HEK293T (cell line): ENCODE measurements at regions not wholly inside any gene's neighbourhood (a gene's known extent, or its start where the extent isn't known, plus 50 kb on each side); places are given as distances from the start of the nearest gene placed in this dataset.
A peak's percentile ranks its signal among the peaks of the same experiment; 100 is the strongest.

ENCODE experiments used
- CTCF ChIA-PET: fragments of 350-600 bp; formaldehyde crosslinking; extraction: SDS; loops from one replicate; lab custom pipeline; 2021; ENCODE audit warnings: antibody characterized with exemption, inconsistent platforms; lab: Yijun Ruan, JAX
- POLR2A ChIA-PET: fragments of 350-600 bp; formaldehyde crosslinking; extraction: SDS; loops from one replicate; lab custom pipeline; 2020; ENCODE audit warnings: antibody characterized with exemption, inconsistent platforms; lab: Yijun Ruan, JAX
- DNase-seq: peaks from one replicate; pipeline ENCODE4 v3.0.0; 2012; ENCODE audit warnings: mixed read lengths; ENCODE audit errors: extremely low spot score
- ARNT ChIP-seq: fragments of 450-650 bp; IDR thresholded peaks from 2 replicates; pipeline ENCODE4 v1.6.1; 2017; ENCODE audit warnings: mild to moderate bottlenecking
- BHLHE40 ChIP-seq: fragments of 450-650 bp; IDR thresholded peaks from 2 replicates; pipeline ENCODE4 v1.6.1; 2016; ENCODE audit warnings: mild to moderate bottlenecking, moderate library complexity, borderline replicate concordance
- CTBP1 ChIP-seq: fragments of 450-650 bp; IDR thresholded peaks from 2 replicates; pipeline ENCODE4 v1.6.1; 2016; ENCODE audit warnings: borderline replicate concordance
- ELF4 ChIP-seq: fragments of 450-650 bp; IDR thresholded peaks from 2 replicates; pipeline ENCODE4 v1.6.1; 2017; ENCODE audit warnings: antibody characterized with exemption
- FOXA1 ChIP-seq: fragments of 450-650 bp; IDR thresholded peaks from 2 replicates; pipeline ENCODE4 v1.6.1; 2016; ENCODE audit warnings: mild to moderate bottlenecking
- FOXK2 ChIP-seq: fragments of 450-650 bp; IDR thresholded peaks from 2 replicates; pipeline ENCODE4 v1.6.1; 2016; ENCODE audit warnings: mild to moderate bottlenecking
- FOXM1 ChIP-seq: fragments of 450-650 bp; IDR thresholded peaks from 2 replicates; pipeline ENCODE4 v1.6.1; 2017; ENCODE audit warnings: mild to moderate bottlenecking, borderline replicate concordance
- HDGF ChIP-seq: fragments of 450-650 bp; IDR thresholded peaks from 2 replicates; pipeline ENCODE4 v1.6.1; 2017; ENCODE audit warnings: antibody characterized with exemption, borderline replicate concordance
- L3MBTL2 ChIP-seq: fragments of 450-650 bp; conservative IDR thresholded peaks from 2 replicates; pipeline ENCODE4 v1.6.1; 2016; ENCODE audit warnings: mild to moderate bottlenecking
- LEF1 ChIP-seq: fragments of 450-650 bp; IDR thresholded peaks from 2 replicates; pipeline ENCODE4 v1.6.1; 2017; ENCODE audit warnings: mild to moderate bottlenecking, borderline replicate concordance
- NFRKB ChIP-seq: fragments of 450-650 bp; IDR thresholded peaks from 2 replicates; pipeline ENCODE4 v1.6.1; 2016; ENCODE audit warnings: mild to moderate bottlenecking, moderate library complexity
- PKNOX1 ChIP-seq: fragments of 450-650 bp; IDR thresholded peaks from 2 replicates; pipeline ENCODE4 v1.6.1; 2016
- SP1 ChIP-seq: fragments of 450-650 bp; IDR thresholded peaks from 2 replicates; pipeline ENCODE4 v1.6.1; 2017
- SUZ12 ChIP-seq: fragments of 450-650 bp; IDR thresholded peaks from 2 replicates; pipeline ENCODE4 v1.6.1; 2016; ENCODE audit warnings: mild to moderate bottlenecking
- TARDBP ChIP-seq: fragments of 450-650 bp; IDR thresholded peaks from 2 replicates; pipeline ENCODE4 v1.6.1; 2016
- ZNF384 ChIP-seq: fragments of 450-650 bp; IDR thresholded peaks from 2 replicates; pipeline ENCODE4 v1.6.1; 2016

DNA sequence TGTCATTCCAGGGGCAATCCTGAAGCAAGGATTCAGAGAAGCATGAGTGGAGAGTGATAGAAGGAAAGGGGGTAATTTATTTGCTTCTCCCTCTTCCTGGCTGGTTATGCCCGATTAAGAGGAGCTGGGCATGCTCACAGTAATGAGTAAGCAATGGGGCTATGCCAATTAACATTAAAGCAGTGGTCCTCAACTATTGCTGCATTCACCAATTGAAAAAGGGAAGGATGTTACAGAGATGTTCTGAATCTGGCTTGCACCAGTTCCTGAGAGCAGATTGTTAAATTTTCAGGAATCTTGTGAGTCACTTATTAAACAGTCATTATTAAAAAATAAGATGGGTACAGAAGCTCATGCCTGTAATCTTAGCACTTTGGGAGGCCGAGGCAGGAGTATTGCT, 85.9 kb upstream of the ZBTB20 start:
- TF ChIP-seq LEF1 (no peak), ARNT (no peak), CTBP1 (no peak), FOXA1 (no peak)
- no peak for DNase-seq
- ChIA-PET POLR2A (no interaction called here), CTCF (no interaction called here)

DNA sequence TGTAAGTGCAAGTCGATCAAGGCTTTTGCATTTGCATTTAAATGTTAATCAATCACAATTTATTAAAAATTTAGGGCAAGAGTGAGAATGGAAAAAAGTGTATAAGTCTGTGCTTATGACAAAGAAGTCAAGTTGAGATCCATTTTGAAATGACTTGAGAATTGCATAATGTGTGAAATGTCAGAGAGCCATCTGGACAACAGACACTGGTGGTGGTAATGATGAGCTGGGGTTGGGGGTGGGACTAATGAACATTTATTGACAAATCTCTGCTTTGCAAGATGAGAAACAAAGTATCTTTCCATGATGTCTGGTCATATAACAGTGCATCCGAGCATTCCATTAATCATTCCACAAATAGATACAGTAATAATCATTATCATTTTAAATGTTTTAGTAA, 89.4 kb upstream of the ZBTB20 start:
- POLR2A ChIA-PET: no interaction called here
- DNase-seq: no peak
- CTCF ChIA-PET: no interaction called here
- TF ChIP-seq PKNOX1 (no peak), BHLHE40 (no peak), CTBP1 (no peak), HDGF (no peak), LEF1 (no peak), SP1 (no peak), FOXM1 (no peak), FOXA1 (no peak), ARNT (no peak), FOXK2 (no peak), NFRKB (no peak)

- ChIA-PET CTCF (no interaction called here), POLR2A (no interaction called here)
- peak; percentile 20 for DNase-seq
- TF ChIP-seq FOXA1 (no peak), PKNOX1 (peak; percentile 50)
Measured at GRCh38 chr3:115239717-115240116, 92.6 kb upstream of the ZBTB20 start.

DNA sequence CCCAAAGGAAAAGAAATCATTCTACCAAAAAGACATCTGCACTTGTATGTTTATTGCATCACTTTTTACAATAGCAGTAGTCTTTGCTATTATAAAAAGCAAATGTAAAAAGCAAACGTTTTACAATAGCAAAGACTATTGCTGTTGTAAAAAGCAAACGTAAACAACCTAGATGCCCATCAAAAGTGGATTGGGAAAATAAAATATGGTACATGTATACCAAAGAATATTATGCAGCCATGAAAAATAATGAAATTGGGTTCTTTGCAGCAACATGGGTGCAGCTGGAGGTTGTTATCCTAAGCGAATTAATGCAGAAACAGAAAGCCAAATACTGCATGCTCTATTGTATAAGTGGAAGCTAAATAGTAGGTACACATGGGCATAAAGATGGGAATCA, 97.3 kb upstream of the ZBTB20 start:
- TF ChIP-seq CTBP1 (no peak), FOXK2 (no peak), ELF4 (no peak), SUZ12 (no peak), HDGF (no peak), SP1 (no peak), NFRKB (no peak), FOXA1 (no peak), ZNF384 (no peak), ARNT (no peak), PKNOX1 (no peak), LEF1 (no peak), TARDBP (no peak), FOXM1 (no peak), L3MBTL2 (no peak), BHLHE40 (no peak)
- ChIA-PET CTCF (no interaction called here), POLR2A (no interaction called here)
- no peak for DNase-seq

- no peak for TF ChIP-seq HDGF
- no peak for TF ChIP-seq PKNOX1
- no peak for TF ChIP-seq SP1
- no peak for TF ChIP-seq ZNF384
- no peak for TF ChIP-seq BHLHE40
- no peak for TF ChIP-seq FOXM1
- no peak for TF ChIP-seq CTBP1
- no peak for TF ChIP-seq SUZ12
- TF ChIP-seq FOXK2: no peak
- no peak for TF ChIP-seq ARNT
- no peak for TF ChIP-seq LEF1
- TF ChIP-seq ELF4: no peak
- TF ChIP-seq L3MBTL2: no peak
- TF ChIP-seq FOXA1: no peak
- POLR2A ChIA-PET: no interaction called here
- DNase-seq: no peak
- CTCF ChIA-PET: no interaction called here
Measured at GRCh38 chr3:115245438-115245837, 98.3 kb upstream of the ZBTB20 start.

GRCh38 chr3:115245899-115246298, 98.8 kb upstream of the ZBTB20 start:
- TF ChIP-seq BHLHE40: no peak
- no peak for TF ChIP-seq CTBP1
- no peak for TF ChIP-seq HDGF
- TF ChIP-seq FOXM1: no peak
- TF ChIP-seq LEF1: no peak
- TF ChIP-seq ZNF384: no peak
- TF ChIP-seq TARDBP: no peak
- TF ChIP-seq SP1: no peak
- TF ChIP-seq L3MBTL2: no peak
- TF ChIP-seq SUZ12: no peak
- TF ChIP-seq FOXK2: no peak
- TF ChIP-seq ELF4: no peak
- no peak for DNase-seq
- ChIA-PET POLR2A (no interaction called here), CTCF (no interaction called here)
